Skeletal muscle cell (primary cell): ENCODE measurements at regions not wholly inside any gene's neighbourhood (a gene's known extent, or its start where the extent isn't known, plus 50 kb on each side); places are given as distances from the start of the nearest gene placed in this dataset.
A peak's percentile ranks its signal among the peaks of the same experiment; 100 is the strongest.

ENCODE experiments used
- DNase-seq: peaks from one replicate; pipeline ENCODE4 v3.0.0-alpha.2; 2010; ENCODE audit warnings: low read depth
- H3K4me3 ChIP-seq: 2 replicates; pipeline ENCODE4 v1.5.1; 2011; ENCODE audit warnings: low read depth, mild to moderate bottlenecking, control low read depth, low read length, moderate library complexity

GRCh38 chr18:57923611-57924010 is 120.4 kb upstream of the NEDD4L start:
- H3K4me3 ChIP-seq = no peak overlapping the region
- no peak for DNase-seq

GRCh38 chr18:57922885-57923284 is 119.8 kb upstream of the ATP8B1 start:
- H3K4me3 ChIP-seq = no peak overlapping the region
- no peak for DNase-seq

- no peak for DNase-seq
- no peak overlapping the region for H3K4me3 ChIP-seq
Measured at GRCh38 chr18:57921708-57922107, 118.6 kb upstream of the ATP8B1 start.

GRCh38 chr18:57920036-57920435 is 116.9 kb upstream of the ATP8B1 start:
- DNase-seq = no peak
- H3K4me3 ChIP-seq = no peak overlapping the region

- no peak for DNase-seq
- H3K4me3 ChIP-seq = no peak overlapping the region
Measured at GRCh38 chr18:57918601-57919000, 115.5 kb upstream of the ATP8B1 start.

GRCh38 chr18:57916684-57917083 is 113.6 kb upstream of the ATP8B1 start:
- no peak for DNase-seq
- no peak overlapping the region for H3K4me3 ChIP-seq

- DNase-seq = no peak
- no peak overlapping the region for H3K4me3 ChIP-seq
Measured at GRCh38 chr18:57915865-57916582, 112.9 kb upstream of the ATP8B1 start.

GRCh38 chr18:57915248-57915647 is 112.1 kb upstream of the ATP8B1 start:
- no peak for DNase-seq
- H3K4me3 ChIP-seq = no peak overlapping the region

- DNase-seq = no peak
Measured at GRCh38 chr18:57913686-57914085, 110.6 kb upstream of the ATP8B1 start.

GRCh38 chr18:57910817-57911216 is 107.7 kb upstream of the ATP8B1 start:
- H3K4me3 ChIP-seq = no peak overlapping the region
- no peak for DNase-seq

More at GRCh38 chr18:57913686-57914085, 110.6 kb upstream of the ATP8B1 start:
- H3K4me3 ChIP-seq = no peak overlapping the region

- no peak overlapping the region for H3K4me3 ChIP-seq
- DNase-seq = no peak
Measured at GRCh38 chr18:57910134-57910533, 107.0 kb upstream of the ATP8B1 start.

GRCh38 chr18:57909620-57910019 is 106.5 kb upstream of the ATP8B1 start:
- no peak for DNase-seq
- no peak overlapping the region for H3K4me3 ChIP-seq

- no peak overlapping the region for H3K4me3 ChIP-seq
- no peak for DNase-seq
Measured at GRCh38 chr18:57908092-57908491, 105.0 kb upstream of the ATP8B1 start.

GRCh38 chr18:57907550-57907949 is 104.4 kb upstream of the ATP8B1 start:
- no peak overlapping the region for H3K4me3 ChIP-seq
- no peak for DNase-seq

- DNase-seq = no peak
- no peak overlapping the region for H3K4me3 ChIP-seq
Measured at GRCh38 chr18:57906852-57907251, 103.7 kb upstream of the ATP8B1 start.

- no peak overlapping the region for H3K4me3 ChIP-seq
- no peak for DNase-seq
Measured at GRCh38 chr18:57904535-57904934, 101.4 kb upstream of the ATP8B1 start.

GRCh38 chr18:57902721-57903120 is 99.6 kb upstream of the ATP8B1 start:
- no peak for DNase-seq

GRCh38 chr18:57901825-57902589 is 98.9 kb upstream of the ATP8B1 start:
- DNase-seq = no peak
- no peak overlapping the region for H3K4me3 ChIP-seq

More at GRCh38 chr18:57902721-57903120, 99.6 kb upstream of the ATP8B1 start:
- H3K4me3 ChIP-seq = no peak overlapping the region

- no peak for DNase-seq
- no peak overlapping the region for H3K4me3 ChIP-seq
Measured at GRCh38 chr18:57900906-57901435, 97.9 kb upstream of the ATP8B1 start.

- no peak overlapping the region for H3K4me3 ChIP-seq
- DNase-seq = peak; percentile 84
Measured at GRCh38 chr18:57898506-57899124, 95.5 kb upstream of the ATP8B1 start.
